ENCODE measurements at regions not wholly inside any gene's neighbourhood (a gene's known extent, or its start where the extent isn't known, plus 50 kb on each side); places are given as distances from the start of the nearest gene placed in this dataset.

DNA sequence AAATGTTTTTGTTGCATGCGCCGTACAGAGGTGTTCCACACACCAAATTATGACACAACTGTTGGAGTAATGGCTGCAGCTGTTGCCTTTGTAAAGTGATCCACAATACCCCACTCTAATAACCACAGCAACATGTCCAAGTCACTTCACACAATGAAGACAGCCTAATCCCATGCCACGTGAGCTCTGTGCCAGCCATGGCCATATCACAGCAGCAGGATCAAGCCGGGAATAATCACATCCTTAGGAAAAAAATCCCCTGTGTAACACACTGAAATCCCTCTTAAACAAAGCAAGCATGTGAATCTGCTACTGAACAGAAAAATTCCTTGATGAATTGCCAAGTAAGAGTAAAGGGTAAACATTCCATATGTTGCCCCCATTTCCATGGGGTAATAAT lies 179.5 kb upstream of the PARD3B start:
- Histone ChIP-seq H3K4me1 (ENCODE audit: insufficient read depth, low read length) (0 out of 2 replicates have a peak, but pooled peaks cover 4% of the 10 kb centered on the region), H3K4me2 (ENCODE audit: insufficient read depth, insufficient read length, low read length) (no peak overlapping the region), H3K9me3 (ENCODE audit: control insufficient read depth, low read depth, low read length) (no peaks in the 10 kb centered on the region), H3K23me2 (ENCODE audit: insufficient read length, low read depth, low read length, poor library complexity, severe bottlenecking) (no peaks in the 10 kb centered on the region), H2AFZ (ENCODE audit: low read length) (no peak overlapping the region), H3K79me1 (ENCODE audit: insufficient read depth, low read depth, low read length, poor library complexity, severe bottlenecking) (no peaks in the 10 kb centered on the region), H3K79me2 (ENCODE audit: insufficient read depth, low read length) (no peaks in the 10 kb centered on the region), H2BK12ac (ENCODE audit: insufficient read length, low read depth, low read length) (no peak overlapping the region), H4K5ac (ENCODE audit: insufficient read length, low read depth, low read length) (no peak overlapping the region), H2BK15ac (ENCODE audit: low read depth, low read length) (no peak overlapping the region), H3K14ac (ENCODE audit: insufficient read depth, low read length) (no peak overlapping the region; the same call in 1 of the 2 replicates), H4K20me1 (ENCODE audit: control insufficient read depth, insufficient read depth, insufficient read length) (no peaks in the 10 kb centered on the region), H2BK120ac (ENCODE audit: low read depth, low read length, poor library complexity, severe bottlenecking) (no peak overlapping the region), H3K27ac (ENCODE audit: insufficient read length, low read depth, low read length) (no peak overlapping the region), H4K91ac (ENCODE audit: insufficient read length, low read depth, low read length) (no peak overlapping the region), H3K9ac (ENCODE audit: extremely low read depth, insufficient read length, low read length) (no peak overlapping the region), H3K27me3 (ENCODE audit: insufficient read depth, low read length) (no peaks in the 10 kb centered on the region), H2AK5ac (ENCODE audit: insufficient read length, low read length) (no peak overlapping the region), H3K56ac (ENCODE audit: insufficient read length, low read depth, low read length) (no peak overlapping the region), H3K23ac (ENCODE audit: insufficient read length, low read depth, low read length) (no peak overlapping the region), H3T11ph (ENCODE audit: low read length) (no peak overlapping the region), H2BK20ac (ENCODE audit: low read depth, low read length, poor library complexity, severe bottlenecking) (no peak overlapping the region), H2BK5ac (ENCODE audit: insufficient read length, low read length) (no peak overlapping the region), H3K4ac (ENCODE audit: low read depth, low read length) (no peak overlapping the region), H3K18ac (ENCODE audit: insufficient read length, low read depth, low read length) (no peak overlapping the region), H4K8ac (replicated peaks; ENCODE audit: insufficient read length, low read depth, low read length) (no peak overlapping the region)
- no peaks in the 10 kb centered on the region for H3K9me3 Mint-ChIP-seq
- H3K4me1 Mint-ChIP-seq = peaks cover 13 to 16% of the 10 kb centered on the region in 2 experiments
- no peak overlapping the region for H3K27ac Mint-ChIP-seq
- TF ChIP-seq, protein P1, sequence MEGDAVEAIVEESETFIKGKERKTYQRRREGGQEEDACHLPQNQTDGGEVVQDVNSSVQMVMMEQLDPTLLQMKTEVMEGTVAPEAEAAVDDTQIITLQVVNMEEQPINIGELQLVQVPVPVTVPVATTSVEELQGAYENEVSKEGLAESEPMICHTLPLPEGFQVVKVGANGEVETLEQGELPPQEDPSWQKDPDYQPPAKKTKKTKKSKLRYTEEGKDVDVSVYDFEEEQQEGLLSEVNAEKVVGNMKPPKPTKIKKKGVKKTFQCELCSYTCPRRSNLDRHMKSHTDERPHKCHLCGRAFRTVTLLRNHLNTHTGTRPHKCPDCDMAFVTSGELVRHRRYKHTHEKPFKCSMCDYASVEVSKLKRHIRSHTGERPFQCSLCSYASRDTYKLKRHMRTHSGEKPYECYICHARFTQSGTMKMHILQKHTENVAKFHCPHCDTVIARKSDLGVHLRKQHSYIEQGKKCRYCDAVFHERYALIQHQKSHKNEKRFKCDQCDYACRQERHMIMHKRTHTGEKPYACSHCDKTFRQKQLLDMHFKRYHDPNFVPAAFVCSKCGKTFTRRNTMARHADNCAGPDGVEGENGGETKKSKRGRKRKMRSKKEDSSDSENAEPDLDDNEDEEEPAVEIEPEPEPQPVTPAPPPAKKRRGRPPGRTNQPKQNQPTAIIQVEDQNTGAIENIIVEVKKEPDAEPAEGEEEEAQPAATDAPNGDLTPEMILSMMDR (conservative IDR thresholded peaks at IDR 0.05) = no peak
- no peak overlapping the region for H3K4me3 Mint-ChIP-seq
- no peak for DNase-seq
- WGBS (ENCODE audit: extremely low coverage, insufficient read length, low lambda C conversion rate) = no CpG with 5 or more reads among the region's 4 CpGs
- H3K27me3 Mint-ChIP-seq (ENCODE audit: low read depth) = no peaks in the 10 kb centered on the region
- H3K36me3 Mint-ChIP-seq (ENCODE audit: insufficient read depth in 1 of 3, low read depth in 3 of 3) = no peaks in the 10 kb centered on the region

All from H9 (cell line).